ENCODE measurements at regions not wholly inside any gene's neighbourhood (a gene's known extent, or its start where the extent isn't known, plus 50 kb on each side); places are given as distances from the start of the nearest gene placed in this dataset.

DNA sequence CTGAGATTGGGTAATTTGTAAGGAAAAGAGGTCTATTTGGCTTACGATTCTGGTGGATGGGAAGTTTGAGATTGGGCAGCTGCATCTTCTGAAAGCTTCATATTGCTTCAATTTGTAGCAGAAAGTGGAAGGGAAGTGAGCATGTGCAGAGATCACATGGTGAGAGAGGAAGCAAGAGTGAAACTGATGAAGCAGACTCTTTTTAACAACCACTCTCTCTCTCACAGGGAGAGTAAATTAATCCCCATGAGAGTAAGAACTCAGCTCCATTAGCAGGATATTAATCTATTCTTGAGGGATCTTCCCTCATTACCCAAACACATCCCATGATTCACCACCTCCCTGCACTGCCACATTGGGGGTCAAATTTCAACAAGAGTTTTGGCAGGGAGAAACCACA, 298.5 kb upstream of the CELF4 start:
- TF ChIP-seq BRCA1 (IDR thresholded peaks at IDR 0.05; ENCODE audit: low read depth, low read length): no peak
- TF ChIP-seq TAF1 (IDR thresholded peaks at IDR 0.05; ENCODE audit: low read depth, low read length): no peak
- no peak for TF ChIP-seq CTCF (IDR thresholded peaks at IDR 0.05; ENCODE audit: control extremely low read depth in 1 of 3, insufficient read depth in 1 of 3, low read depth in 1 of 3, low read length in 3 of 3)
- TF ChIP-seq RNF2 (IDR thresholded peaks at IDR 0.05; ENCODE audit: borderline replicate concordance, low read depth, low read length, missing control alignments, poor library complexity, severe bottlenecking): no peak
- TF ChIP-seq SIRT6 (IDR thresholded peaks at IDR 0.05; ENCODE audit: low read length): no peak
- TF ChIP-seq MAFK (IDR thresholded peaks at IDR 0.05; ENCODE audit: low read depth, low read length): no peak
- TF ChIP-seq HDAC2 (IDR thresholded peaks at IDR 0.05; ENCODE audit: borderline replicate concordance in 1 of 2, low read depth in 2 of 2, low read length in 2 of 2): no peak
- no peak for TF ChIP-seq YY1 (IDR thresholded peaks at IDR 0.05; ENCODE audit: low read depth, low read length)
- TF ChIP-seq RFX5 (IDR thresholded peaks at IDR 0.05; ENCODE audit: borderline replicate concordance, low read depth, low read length): no peak
- no peak for TF ChIP-seq RAD21 (IDR thresholded peaks at IDR 0.05 in 1 of 2, conservative IDR thresholded peaks at IDR 0.05 in 1 of 2; ENCODE audit: low read depth in 2 of 2, low read length in 2 of 2)
- TF ChIP-seq SUZ12 (IDR thresholded peaks at IDR 0.05; ENCODE audit: low read length): no peak
- no peak for TF ChIP-seq BACH1 (IDR thresholded peaks at IDR 0.05; ENCODE audit: low read length)
- TF ChIP-seq KDM1A (IDR thresholded peaks at IDR 0.05; ENCODE audit: borderline replicate concordance, low read length): no peak

Data from H1 (cell line).